Karpas-422 (cell line): ENCODE measurements at regions not wholly inside any gene's neighbourhood (a gene's known extent, or its start where the extent isn't known, plus 50 kb on each side); places are given as distances from the start of the nearest gene placed in this dataset.

Experiments used
- DNase-seq: peaks from one replicate; pipeline ENCODE4 v3.0.0-alpha.2; 2015
- H2AFZ ChIP-seq: fragments of 200-600 bp; sonication (generic); 2 replicates; pipeline ENCODE4 v1.6.1; 2014; ENCODE audit warnings: antibody characterized with exemption, low read length, mixed read lengths
- H3K27ac ChIP-seq: fragments of 200-600 bp; sonication (generic); 2 replicates; pipeline ENCODE4 v1.5.1; 2014; ENCODE audit warnings: mild to moderate bottlenecking, low read length, moderate library complexity
- H3K27me3 ChIP-seq: fragments of 200-600 bp; sonication (generic); 2 replicates; pipeline ENCODE4 v1.6.1; 2014; ENCODE audit warnings: low read length, mixed read lengths
- H3K36me3 ChIP-seq: fragments of 200-600 bp; sonication (generic); 2 replicates; pipeline ENCODE4 v1.6.1; 2014; ENCODE audit warnings: low read length, mixed read lengths; ENCODE audit not compliant: insufficient read depth
- H3K4me1 ChIP-seq: fragments of 200-600 bp; sonication (generic); 2 replicates; pipeline ENCODE4 v1.6.1; 2014; ENCODE audit warnings: mild to moderate bottlenecking, low read length, mixed read lengths
- H3K4me2 ChIP-seq: fragments of 200-600 bp; sonication (generic); 2 replicates; pipeline ENCODE4 v1.6.1; 2014; ENCODE audit warnings: low read length, low read depth, mild to moderate bottlenecking; ENCODE audit not compliant: poor library complexity, severe bottlenecking
- H3K4me3 ChIP-seq: fragments of 200-600 bp; sonication (generic); 2 replicates; pipeline ENCODE4 v1.5.1; 2014; ENCODE audit warnings: mild to moderate bottlenecking, antibody characterized with exemption, low read length, mixed read lengths
- H3K79me2 ChIP-seq: fragments of 200-600 bp; sonication (generic); 2 replicates; pipeline ENCODE4 v1.6.1; 2014; ENCODE audit warnings: mild to moderate bottlenecking, low read length, mixed read lengths
- H3K9ac ChIP-seq: fragments of 200-600 bp; sonication (generic); 2 replicates; pipeline ENCODE4 v1.6.0; 2014; ENCODE audit warnings: low read length
- H3K9me2 ChIP-seq: fragments of 200-600 bp; sonication (generic), shearing (Covaris generic); replicated peaks from 2 replicates; pipeline ENCODE4 v1.6.0; 2014; ENCODE audit warnings: mild to moderate bottlenecking, low read length, moderate library complexity; ENCODE audit not compliant: insufficient read depth
- H3K9me3 ChIP-seq: fragments of 300-700, 200-600 bp; sonication (generic); 2 replicates; pipeline ENCODE4 v1.6.1; 2014; ENCODE audit warnings: low read length, mixed read lengths
- H4K20me1 ChIP-seq: fragments of 200-600 bp; sonication (generic); 2 replicates; pipeline ENCODE4 v1.6.1; 2014; ENCODE audit warnings: mild to moderate bottlenecking, antibody characterized with exemption, low read length, low read depth; ENCODE audit not compliant: insufficient read depth

GRCh38 chr20:6887966-6888365 is 120.5 kb downstream of the BMP2 start:
- Histone ChIP-seq H4K20me1 (no peaks in the 10 kb centered on the region), H3K4me1 (no peaks in the 10 kb centered on the region), H3K27ac (no peak overlapping the region), H3K9me2 (no peaks in the 10 kb centered on the region), H3K36me3 (no peaks in the 10 kb centered on the region), H3K4me3 (no peak overlapping the region), H2AFZ (no peak overlapping the region), H3K79me2 (no peaks in the 10 kb centered on the region), H3K9me3 (peaks cover 9% of the 10 kb centered on the region; the same call in 1 of the 2 replicates), H3K4me2 (no peak overlapping the region), H3K9ac (no peak overlapping the region), H3K27me3 (no peaks in the 10 kb centered on the region)
- no peak for DNase-seq

- no peak overlapping the region for H3K4me3 ChIP-seq
- no peak overlapping the region for H3K27ac ChIP-seq
- H2AFZ ChIP-seq = no peak overlapping the region
- H3K4me1 ChIP-seq = no peaks in the 10 kb centered on the region
- no peaks in the 10 kb centered on the region for H3K36me3 ChIP-seq
- DNase-seq = no peak
- no peaks in the 10 kb centered on the region for H3K27me3 ChIP-seq
- no peaks in the 10 kb centered on the region for H3K79me2 ChIP-seq
- H4K20me1 ChIP-seq = no peaks in the 10 kb centered on the region
- no peaks in the 10 kb centered on the region for H3K9me2 ChIP-seq
- H3K9me3 ChIP-seq = peaks cover 9% of the 10 kb centered on the region; the same call in 1 of the 2 replicates
- no peak overlapping the region for H3K9ac ChIP-seq
- no peak overlapping the region for H3K4me2 ChIP-seq
These were observed 121.4 kb downstream of the BMP2 start for GRCh38 chr20:6888736-6889395.

GRCh38 chr20:6892724-6893123 is 125.2 kb downstream of the BMP2 start:
- no peaks in the 10 kb centered on the region for H3K79me2 ChIP-seq
- no peak overlapping the region for H3K9ac ChIP-seq
- H3K9me2 ChIP-seq = no peaks in the 10 kb centered on the region; the same call in 1 of the 2 replicates
- H3K27ac ChIP-seq = no peak overlapping the region
- H2AFZ ChIP-seq = no peak overlapping the region
- no peaks in the 10 kb centered on the region for H3K27me3 ChIP-seq
- no peak for DNase-seq
- no peak overlapping the region for H3K4me3 ChIP-seq
- no peak overlapping the region for H3K4me2 ChIP-seq
- H3K36me3 ChIP-seq = no peaks in the 10 kb centered on the region
- no peaks in the 10 kb centered on the region for H3K4me1 ChIP-seq
- H4K20me1 ChIP-seq = no peaks in the 10 kb centered on the region
- H3K9me3 ChIP-seq = peaks cover 11% of the 10 kb centered on the region

- H3K79me2 ChIP-seq = no peaks in the 10 kb centered on the region
- no peaks in the 10 kb centered on the region; the same call in 1 of the 2 replicates for H3K9me2 ChIP-seq
- no peaks in the 10 kb centered on the region for H3K27me3 ChIP-seq
- no peak overlapping the region for H3K4me3 ChIP-seq
- H2AFZ ChIP-seq = no peak overlapping the region
- DNase-seq = no peak
- H3K4me2 ChIP-seq = no peak overlapping the region
- H4K20me1 ChIP-seq = no peaks in the 10 kb centered on the region
- no peaks in the 10 kb centered on the region for H3K4me1 ChIP-seq
- H3K36me3 ChIP-seq = no peaks in the 10 kb centered on the region
- H3K27ac ChIP-seq = no peak overlapping the region
- H3K9ac ChIP-seq = no peak overlapping the region
- peaks cover 11% of the 10 kb centered on the region for H3K9me3 ChIP-seq
These were observed 131.4 kb downstream of the BMP2 start for GRCh38 chr20:6898928-6899327.

DNA sequence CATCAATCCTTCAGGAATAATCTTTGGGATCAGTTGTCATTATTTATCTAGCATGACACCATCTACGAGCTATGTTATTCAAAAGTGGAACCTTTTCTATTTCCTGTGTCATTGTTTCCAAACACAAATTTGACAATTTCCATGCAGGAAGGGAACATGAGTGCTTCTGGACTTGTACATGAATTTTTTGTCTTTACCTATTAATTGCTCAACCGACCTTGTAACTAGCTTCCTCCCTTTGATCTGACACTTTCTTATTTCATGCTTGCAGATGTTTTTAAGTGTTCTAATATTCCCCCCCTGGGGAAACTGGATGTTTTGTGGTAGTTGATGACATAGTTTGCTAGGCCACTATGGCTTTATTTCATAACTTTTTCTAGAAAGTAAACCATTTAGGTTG is 139.4 kb downstream of the BMP2 start:
- H2AFZ ChIP-seq = no peak overlapping the region
- H3K9ac ChIP-seq = no peak overlapping the region
- no peaks in the 10 kb centered on the region for H3K79me2 ChIP-seq
- H3K4me1 ChIP-seq = no peaks in the 10 kb centered on the region
- no peak for DNase-seq
- no peaks in the 10 kb centered on the region for H3K27me3 ChIP-seq
- no peak overlapping the region for H3K4me2 ChIP-seq
- H3K9me2 ChIP-seq = no peaks in the 10 kb centered on the region
- no peaks in the 10 kb centered on the region for H3K36me3 ChIP-seq
- H3K27ac ChIP-seq = no peak overlapping the region
- H3K9me3 ChIP-seq = peaks cover 21% of the 10 kb centered on the region
- H3K4me3 ChIP-seq = no peak overlapping the region
- no peaks in the 10 kb centered on the region for H4K20me1 ChIP-seq

- no peaks in the 10 kb centered on the region for H3K9me2 ChIP-seq
- no peaks in the 10 kb centered on the region for H3K27me3 ChIP-seq
- H3K36me3 ChIP-seq = no peaks in the 10 kb centered on the region
- H3K4me1 ChIP-seq = no peaks in the 10 kb centered on the region
- H3K79me2 ChIP-seq = no peaks in the 10 kb centered on the region
- no peak overlapping the region for H3K4me2 ChIP-seq
- DNase-seq = no peak
- H3K9me3 ChIP-seq = peaks cover 26% of the 10 kb centered on the region
- H2AFZ ChIP-seq = no peak overlapping the region
- no peaks in the 10 kb centered on the region for H4K20me1 ChIP-seq
- no peak overlapping the region for H3K9ac ChIP-seq
- H3K4me3 ChIP-seq = no peak overlapping the region
- H3K27ac ChIP-seq = no peak overlapping the region
These were observed 141.2 kb downstream of the BMP2 start for GRCh38 chr20:6908673-6909072.

GRCh38 chr20:6909608-6910007 is 142.1 kb downstream of the BMP2 start:
- no peaks in the 10 kb centered on the region for H4K20me1 ChIP-seq
- DNase-seq = no peak
- H2AFZ ChIP-seq = no peak overlapping the region

DNA sequence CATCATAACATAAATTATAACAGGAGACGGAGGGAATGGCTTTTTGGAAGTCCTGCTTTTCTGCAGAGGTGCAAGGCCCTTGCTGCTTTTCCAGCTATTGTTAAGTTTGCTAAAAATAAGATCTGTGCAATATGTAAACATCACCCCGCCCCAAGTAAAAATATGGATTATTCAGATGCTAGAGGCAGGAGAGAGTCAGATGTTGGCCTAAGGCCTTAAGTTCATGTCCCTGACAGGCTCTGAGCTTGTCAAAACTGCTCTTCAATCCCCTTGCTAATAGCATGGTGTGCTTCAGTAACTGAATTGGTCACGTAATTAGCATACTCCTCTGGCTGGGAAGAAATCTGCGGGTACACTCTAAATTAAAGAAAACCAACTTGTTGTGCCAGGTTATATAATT is 147.5 kb downstream of the BMP2 start:
- Histone ChIP-seq H4K20me1 (no peaks in the 10 kb centered on the region), H3K4me1 (no peaks in the 10 kb centered on the region), H3K9ac (no peak overlapping the region), H3K27me3 (no peaks in the 10 kb centered on the region), H3K79me2 (no peaks in the 10 kb centered on the region), H3K9me2 (no peaks in the 10 kb centered on the region), H3K27ac (no peak overlapping the region), H3K4me2 (no peak overlapping the region), H3K36me3 (no peaks in the 10 kb centered on the region), H3K9me3 (peaks cover 26% of the 10 kb centered on the region; the same call in 1 of the 2 replicates), H2AFZ (no peak overlapping the region), H3K4me3 (no peak overlapping the region)
- DNase-seq = no peak

More at GRCh38 chr20:6909608-6910007, 142.1 kb downstream of the BMP2 start:
- Histone ChIP-seq H3K27me3 (no peaks in the 10 kb centered on the region), H3K27ac (no peak overlapping the region), H3K79me2 (no peaks in the 10 kb centered on the region), H3K4me1 (no peaks in the 10 kb centered on the region), H3K9ac (no peak overlapping the region), H3K4me2 (no peak overlapping the region), H3K36me3 (no peaks in the 10 kb centered on the region), H3K9me3 (peaks cover 27% of the 10 kb centered on the region), H3K4me3 (no peak overlapping the region), H3K9me2 (no peaks in the 10 kb centered on the region)
